ENCODE measurements at regions not wholly inside any gene's neighbourhood (a gene's known extent, or its start where the extent isn't known, plus 50 kb on each side); places are given as distances from the start of the nearest gene placed in this dataset.

DNA sequence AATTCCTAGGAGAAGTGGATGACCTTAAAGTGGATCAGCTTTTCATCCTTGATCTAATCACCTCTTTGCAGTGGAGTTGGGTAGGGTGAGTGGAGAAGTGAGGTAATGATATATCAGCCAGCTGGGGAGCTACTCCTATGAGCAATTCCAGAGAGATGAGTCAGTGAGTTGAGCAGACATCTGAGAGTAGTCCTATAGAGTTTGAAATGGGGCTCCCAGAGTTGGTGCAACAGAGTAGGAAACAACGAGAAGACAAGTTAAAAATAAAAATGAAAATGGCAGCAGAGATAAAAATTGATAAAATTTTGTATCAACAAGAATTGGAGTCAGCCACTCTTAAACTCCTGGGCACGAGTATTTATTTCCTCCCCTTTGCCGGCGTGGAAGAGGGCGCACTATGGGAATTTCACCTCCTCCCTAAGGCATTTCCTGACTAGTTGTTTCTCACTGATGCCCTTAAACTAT lies 150.8 kb upstream of the DPH6 start:
- TF ChIP-seq, protein P1, sequence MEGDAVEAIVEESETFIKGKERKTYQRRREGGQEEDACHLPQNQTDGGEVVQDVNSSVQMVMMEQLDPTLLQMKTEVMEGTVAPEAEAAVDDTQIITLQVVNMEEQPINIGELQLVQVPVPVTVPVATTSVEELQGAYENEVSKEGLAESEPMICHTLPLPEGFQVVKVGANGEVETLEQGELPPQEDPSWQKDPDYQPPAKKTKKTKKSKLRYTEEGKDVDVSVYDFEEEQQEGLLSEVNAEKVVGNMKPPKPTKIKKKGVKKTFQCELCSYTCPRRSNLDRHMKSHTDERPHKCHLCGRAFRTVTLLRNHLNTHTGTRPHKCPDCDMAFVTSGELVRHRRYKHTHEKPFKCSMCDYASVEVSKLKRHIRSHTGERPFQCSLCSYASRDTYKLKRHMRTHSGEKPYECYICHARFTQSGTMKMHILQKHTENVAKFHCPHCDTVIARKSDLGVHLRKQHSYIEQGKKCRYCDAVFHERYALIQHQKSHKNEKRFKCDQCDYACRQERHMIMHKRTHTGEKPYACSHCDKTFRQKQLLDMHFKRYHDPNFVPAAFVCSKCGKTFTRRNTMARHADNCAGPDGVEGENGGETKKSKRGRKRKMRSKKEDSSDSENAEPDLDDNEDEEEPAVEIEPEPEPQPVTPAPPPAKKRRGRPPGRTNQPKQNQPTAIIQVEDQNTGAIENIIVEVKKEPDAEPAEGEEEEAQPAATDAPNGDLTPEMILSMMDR (IDR thresholded peaks at IDR 0.05): no peak
- TF ChIP-seq EZH2 (IDR thresholded peaks at IDR 0.05; ENCODE audit: borderline replicate concordance, insufficient read depth, low read depth, low read length, poor library complexity, severe bottlenecking): no peak
